Peyer's patch (tissue), 4 donors: ENCODE measurements at regions not wholly inside any gene's neighbourhood (a gene's known extent, or its start where the extent isn't known, plus 50 kb on each side); places are given as distances from the start of the nearest gene placed in this dataset.

Experiments
- DNase-seq, 3 donors: peaks; one replicate each; pipeline ENCODE4 v3.0.0-alpha.2; 2017 to 2019
- H3K27ac ChIP-seq, 4 donors: fragments of 200-600 bp; sonication (generic); one replicate each; pipeline ENCODE4 v1.5.1; 2016 to 2019
- H3K27me3 ChIP-seq, 2 donors: fragments of 200-600 bp; sonication (generic); one replicate each; pipeline ENCODE4 v1.5.1; 2019
- H3K36me3 ChIP-seq, 3 donors: fragments of 200-600 bp; sonication (generic); one replicate each; pipeline ENCODE4 v1.5.1; 2016 to 2019
- H3K4me1 ChIP-seq, 4 donors: fragments of 200-600 bp; sonication (generic); one replicate each; pipeline ENCODE4 v1.5.1; 2016 to 2019
- H3K4me3 ChIP-seq, 4 donors: fragments of 200-600 bp; sonication (generic); 1 replicate in 3 of 4; 2 replicates in 1 of 4; pipeline ENCODE4 v1.5.1; 2016 to 2019; ENCODE audit warnings: mild to moderate bottlenecking in 1 of 4
- H3K9me3 ChIP-seq, 4 donors: fragments of 200-600 bp; sonication (generic); one replicate each; pipeline ENCODE4 v1.5.1; 2016 to 2019; ENCODE audit warnings: mild to moderate bottlenecking in 1 of 4
- POLR2A ChIP-seq, 2 donors: fragments of 450-650 bp; IDR thresholded peaks; one replicate each; pipeline ENCODE4 v1.5.1; 2017; ENCODE audit warnings: antibody characterized with exemption in 2 of 2, mild to moderate bottlenecking in 2 of 2, moderate library complexity in 2 of 2
- TF ChIP-seq, protein P1 (sequence below), 6 experiments: fragments of 450-650 bp in 4 of 6; fragments of 200-600 bp in 2 of 6; sonication (generic) in 1 of 6; IDR thresholded peaks; one replicate each; pipeline ENCODE4 v1.5.1; 2017 to 2019; ENCODE audit warnings: antibody characterized with exemption in 6 of 6, mild to moderate bottlenecking in 3 of 6, moderate library complexity in 1 of 6

DNA sequence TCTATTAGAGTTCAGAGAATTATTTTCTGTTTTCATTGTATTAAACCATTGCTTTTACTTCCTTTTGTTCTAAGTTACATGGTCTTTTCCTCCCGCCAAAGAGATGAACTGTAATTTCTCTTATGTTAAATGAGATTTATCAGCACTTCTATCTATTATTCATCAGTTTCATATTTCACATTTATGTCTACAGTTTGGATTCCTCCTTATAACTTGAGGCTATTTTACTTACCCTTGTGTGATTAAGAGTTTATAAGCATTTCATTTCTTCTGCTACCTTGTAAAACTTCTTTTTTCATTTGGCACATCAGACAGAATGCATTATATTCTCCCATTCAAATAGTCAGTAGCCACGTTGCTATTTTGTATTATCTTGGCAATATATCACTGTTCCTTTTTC is 248.2 kb downstream of the PLA2G4A start:
- no peaks in the 10 kb centered on the region for H3K4me1 ChIP-seq
- DNase-seq: no peak
- no peaks in the 10 kb centered on the region for H3K27me3 ChIP-seq
- TF ChIP-seq POLR2A (IDR thresholded peaks at IDR 0.05): no peak
- TF ChIP-seq, protein P1, sequence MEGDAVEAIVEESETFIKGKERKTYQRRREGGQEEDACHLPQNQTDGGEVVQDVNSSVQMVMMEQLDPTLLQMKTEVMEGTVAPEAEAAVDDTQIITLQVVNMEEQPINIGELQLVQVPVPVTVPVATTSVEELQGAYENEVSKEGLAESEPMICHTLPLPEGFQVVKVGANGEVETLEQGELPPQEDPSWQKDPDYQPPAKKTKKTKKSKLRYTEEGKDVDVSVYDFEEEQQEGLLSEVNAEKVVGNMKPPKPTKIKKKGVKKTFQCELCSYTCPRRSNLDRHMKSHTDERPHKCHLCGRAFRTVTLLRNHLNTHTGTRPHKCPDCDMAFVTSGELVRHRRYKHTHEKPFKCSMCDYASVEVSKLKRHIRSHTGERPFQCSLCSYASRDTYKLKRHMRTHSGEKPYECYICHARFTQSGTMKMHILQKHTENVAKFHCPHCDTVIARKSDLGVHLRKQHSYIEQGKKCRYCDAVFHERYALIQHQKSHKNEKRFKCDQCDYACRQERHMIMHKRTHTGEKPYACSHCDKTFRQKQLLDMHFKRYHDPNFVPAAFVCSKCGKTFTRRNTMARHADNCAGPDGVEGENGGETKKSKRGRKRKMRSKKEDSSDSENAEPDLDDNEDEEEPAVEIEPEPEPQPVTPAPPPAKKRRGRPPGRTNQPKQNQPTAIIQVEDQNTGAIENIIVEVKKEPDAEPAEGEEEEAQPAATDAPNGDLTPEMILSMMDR (IDR thresholded peaks at IDR 0.05): no peak
- H3K4me3 ChIP-seq: no peak overlapping the region
- no peak overlapping the region for H3K27ac ChIP-seq
- no peaks in the 10 kb centered on the region for H3K36me3 ChIP-seq
- no peaks in the 10 kb centered on the region for H3K9me3 ChIP-seq

DNA sequence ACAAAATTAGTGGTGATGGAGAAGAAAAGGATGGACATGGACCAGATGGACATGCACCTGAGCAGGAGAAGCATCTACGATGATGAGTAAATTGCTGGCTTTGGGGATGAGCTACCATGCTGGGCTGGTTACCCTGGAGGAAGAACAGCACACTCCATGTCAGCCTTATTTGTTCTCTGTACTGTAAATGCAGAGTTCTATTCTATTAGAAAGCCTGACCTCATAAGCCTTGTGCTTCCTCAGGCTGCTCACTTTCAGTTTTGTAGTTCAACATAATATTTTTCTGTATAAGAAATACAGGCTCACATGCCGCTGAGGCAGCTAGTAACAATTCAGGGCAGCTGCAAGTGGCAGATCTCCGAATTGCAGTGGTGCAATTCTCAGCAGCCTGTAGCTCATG is 249.6 kb downstream of the PLA2G4A start:
- Histone ChIP-seq H3K36me3 (no peaks in the 10 kb centered on the region), H3K27me3 (no peaks in the 10 kb centered on the region), H3K27ac (no peak overlapping the region), H3K4me1 (no peaks in the 10 kb centered on the region), H3K4me3 (no peak overlapping the region), H3K9me3 (no peaks in the 10 kb centered on the region)
- TF ChIP-seq, protein P1 (IDR thresholded peaks at IDR 0.05): no peak
- DNase-seq: no peak

DNA sequence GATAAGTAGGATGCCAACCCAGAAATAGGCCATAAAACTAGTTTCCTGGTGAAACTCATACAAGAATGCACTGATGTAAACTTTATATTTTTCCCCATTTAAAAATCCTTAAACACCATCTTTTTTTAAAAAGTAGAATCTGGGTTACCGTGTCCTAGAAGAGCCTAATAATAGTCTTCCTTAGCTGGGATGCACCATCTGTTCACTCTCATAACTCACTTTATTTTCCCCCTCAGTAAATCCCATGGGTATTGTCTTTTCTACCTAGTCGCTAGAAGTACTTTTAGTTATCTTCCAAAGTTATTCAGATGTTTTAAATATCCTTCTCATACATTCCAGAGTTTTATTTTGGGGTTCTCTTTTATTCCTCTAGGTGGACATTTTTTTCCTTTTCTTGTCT is 250.2 kb downstream of the PLA2G4A start:
- H3K27me3 ChIP-seq: no peaks in the 10 kb centered on the region
- H3K27ac ChIP-seq: no peak overlapping the region
- H3K4me1 ChIP-seq: no peaks in the 10 kb centered on the region
- no peak for DNase-seq
- no peaks in the 10 kb centered on the region for H3K9me3 ChIP-seq
- H3K36me3 ChIP-seq: no peaks in the 10 kb centered on the region
- no peak overlapping the region for H3K4me3 ChIP-seq
- TF ChIP-seq POLR2A (IDR thresholded peaks at IDR 0.05): no peak
- TF ChIP-seq, protein P1 (IDR thresholded peaks at IDR 0.05): no peak

DNA sequence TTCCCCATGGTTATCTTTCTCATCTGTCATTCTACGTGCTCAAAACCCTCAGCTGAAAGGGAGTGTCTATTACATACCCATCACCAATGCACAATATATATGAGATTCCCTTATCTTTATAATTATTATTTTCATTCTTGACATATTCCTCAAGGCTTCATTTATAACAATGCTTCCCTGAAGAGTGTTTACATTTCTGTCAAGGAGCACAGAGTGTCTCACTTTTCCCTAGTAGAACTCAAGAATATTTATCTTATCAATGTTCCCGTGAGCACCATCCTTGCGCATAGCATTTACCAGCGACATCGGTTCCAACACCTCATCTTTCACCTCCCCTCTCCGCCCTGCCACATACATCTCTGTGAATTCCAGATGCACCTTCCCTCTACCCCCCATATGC is 250.6 kb downstream of the PLA2G4A start:
- Histone ChIP-seq H3K36me3 (no peaks in the 10 kb centered on the region), H3K4me1 (no peaks in the 10 kb centered on the region), H3K27ac (no peak overlapping the region), H3K9me3 (no peaks in the 10 kb centered on the region), H3K4me3 (no peak overlapping the region), H3K27me3 (no peaks in the 10 kb centered on the region)
- no peak for DNase-seq
- TF ChIP-seq, protein P1 (IDR thresholded peaks at IDR 0.05): no peak
- no peak for TF ChIP-seq POLR2A (IDR thresholded peaks at IDR 0.05)

DNA sequence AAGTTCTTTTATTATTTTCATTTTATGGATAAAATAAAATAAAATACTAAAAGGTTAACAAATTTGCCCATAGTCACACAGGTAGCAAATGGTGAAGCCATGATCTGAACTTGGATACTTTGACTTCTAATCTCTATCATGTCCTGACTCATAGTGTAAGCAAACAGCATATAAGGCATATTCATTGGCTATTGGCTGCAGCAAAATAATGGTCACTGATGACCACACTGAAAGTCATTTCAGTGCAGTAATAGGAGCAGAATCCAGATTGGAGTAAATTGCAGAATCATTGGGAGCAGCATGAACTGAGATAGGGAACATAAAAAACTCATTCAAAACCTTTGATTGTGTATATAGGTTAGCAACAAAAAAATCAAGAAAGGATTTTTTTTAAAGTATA is 262.9 kb downstream of the PLA2G4A start:
- TF ChIP-seq, protein P1 (IDR thresholded peaks at IDR 0.05): no peak
- no peak for TF ChIP-seq POLR2A (IDR thresholded peaks at IDR 0.05)
- Histone ChIP-seq H3K27me3 (no peaks in the 10 kb centered on the region), H3K36me3 (no peaks in the 10 kb centered on the region), H3K4me1 (no peaks in the 10 kb centered on the region), H3K4me3 (no peak overlapping the region), H3K27ac (no peak overlapping the region), H3K9me3 (no peaks in the 10 kb centered on the region)
- no peak for DNase-seq

DNA sequence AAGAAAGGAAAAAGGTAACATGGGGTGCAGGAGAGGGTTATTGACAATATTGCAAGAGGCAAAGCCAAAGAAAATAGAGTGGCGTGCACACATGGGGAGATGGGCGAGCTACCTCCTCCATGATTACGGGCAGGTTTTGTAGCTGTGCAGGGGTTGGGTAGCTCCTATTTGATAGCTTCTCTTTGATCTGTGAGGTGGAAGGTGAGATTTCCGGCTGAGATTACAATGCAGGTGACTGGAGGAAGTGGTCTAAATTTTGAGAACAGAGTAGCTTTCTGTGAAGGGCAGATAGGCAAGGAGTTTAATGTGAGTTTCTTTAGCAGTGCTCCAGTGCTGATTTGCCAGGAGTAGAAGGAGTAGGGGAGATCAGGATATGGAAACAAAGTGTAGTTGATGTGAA is 263.4 kb downstream of the PLA2G4A start:
- H3K9me3 ChIP-seq: no peaks in the 10 kb centered on the region
- no peaks in the 10 kb centered on the region for H3K36me3 ChIP-seq
- TF ChIP-seq POLR2A (IDR thresholded peaks at IDR 0.05): no peak
- TF ChIP-seq, protein P1 (IDR thresholded peaks at IDR 0.05): no peak
- H3K27ac ChIP-seq: no peak overlapping the region
- no peak overlapping the region for H3K4me3 ChIP-seq
- DNase-seq: peak in 1 of 3 donors; percentile 15
- H3K27me3 ChIP-seq: no peaks in the 10 kb centered on the region
- H3K4me1 ChIP-seq: no peaks in the 10 kb centered on the region
